Spleen (tissue), 7 donors: ENCODE measurements at regions not wholly inside any gene's neighbourhood (a gene's known extent, or its start where the extent isn't known, plus 50 kb on each side); places are given as distances from the start of the nearest gene placed in this dataset.

Experiments
- POLR2AphosphoS5 ChIP-seq, 3 donors: sonication (generic); formaldehyde crosslinking; IDR thresholded peaks; one replicate each; pipeline ENCODE4 v1.5.1; 2017; ENCODE audit warnings: antibody characterized with exemption in 3 of 3
- TF ChIP-seq, protein P1 (sequence below), 11 experiments: fragments of 200-600 bp in 7 of 11; fragments of 450-650 bp in 4 of 11; sonication (generic) in 4 of 11; IDR thresholded peaks in 8 of 11; conservative IDR thresholded peaks in 3 of 11; 1 replicate in 7 of 11; 2 replicates in 4 of 11; pipeline versions ENCODE4 v1.4.0 to v1.8.0; 2016 to 2021; ENCODE audit warnings: antibody characterized with exemption in 11 of 11, inconsistent platforms in 4 of 11, mild to moderate bottlenecking in 1 of 11
- donor health status: DM: no; HTN: no; CAD: no; lungs with moderate emphysema.
- donor health status: DM: no; HTN: no; CAD: no.
- donor health status: DM: no; HTN: no; CAD: no.

DNA sequence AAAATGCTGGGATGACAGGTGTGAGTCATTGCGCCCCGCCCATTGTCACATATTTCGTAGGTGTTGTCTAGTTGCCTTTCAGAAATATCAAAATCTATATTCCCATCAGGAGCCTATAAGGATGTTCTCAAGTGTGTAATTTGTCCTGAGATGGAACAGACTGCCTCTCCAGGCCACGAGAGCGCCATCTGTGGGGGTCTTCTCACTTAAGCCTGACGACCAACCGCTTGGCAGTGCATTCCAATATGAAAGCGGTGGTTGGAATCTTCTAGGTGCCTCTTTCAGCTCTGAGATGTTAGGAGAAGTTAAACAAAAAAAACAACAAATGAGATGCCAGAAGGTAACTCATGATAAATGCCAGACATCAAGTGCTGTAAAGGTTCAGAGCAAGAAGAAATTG, 488.5 kb downstream of the QKI start:
- TF ChIP-seq, protein P1, sequence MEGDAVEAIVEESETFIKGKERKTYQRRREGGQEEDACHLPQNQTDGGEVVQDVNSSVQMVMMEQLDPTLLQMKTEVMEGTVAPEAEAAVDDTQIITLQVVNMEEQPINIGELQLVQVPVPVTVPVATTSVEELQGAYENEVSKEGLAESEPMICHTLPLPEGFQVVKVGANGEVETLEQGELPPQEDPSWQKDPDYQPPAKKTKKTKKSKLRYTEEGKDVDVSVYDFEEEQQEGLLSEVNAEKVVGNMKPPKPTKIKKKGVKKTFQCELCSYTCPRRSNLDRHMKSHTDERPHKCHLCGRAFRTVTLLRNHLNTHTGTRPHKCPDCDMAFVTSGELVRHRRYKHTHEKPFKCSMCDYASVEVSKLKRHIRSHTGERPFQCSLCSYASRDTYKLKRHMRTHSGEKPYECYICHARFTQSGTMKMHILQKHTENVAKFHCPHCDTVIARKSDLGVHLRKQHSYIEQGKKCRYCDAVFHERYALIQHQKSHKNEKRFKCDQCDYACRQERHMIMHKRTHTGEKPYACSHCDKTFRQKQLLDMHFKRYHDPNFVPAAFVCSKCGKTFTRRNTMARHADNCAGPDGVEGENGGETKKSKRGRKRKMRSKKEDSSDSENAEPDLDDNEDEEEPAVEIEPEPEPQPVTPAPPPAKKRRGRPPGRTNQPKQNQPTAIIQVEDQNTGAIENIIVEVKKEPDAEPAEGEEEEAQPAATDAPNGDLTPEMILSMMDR (IDR thresholded peaks at IDR 0.05 in 8 of 11, conservative IDR thresholded peaks at IDR 0.05 in 3 of 11), result no peak
- TF ChIP-seq POLR2AphosphoS5 (IDR thresholded peaks at IDR 0.05), result no peak
